Activated CD4-positive, alpha-beta T cell treated with anti-CD3 and anti-CD28 coated beads for 36 hours (primary cell): ENCODE measurements at regions not wholly inside any gene's neighbourhood (a gene's known extent, or its start where the extent isn't known, plus 50 kb on each side); places are given as distances from the start of the nearest gene placed in this dataset.

ENCODE experiments used
- ATAC-seq: fragments of 200-7000 bp; cut with Tn5 transposase; one replicate; pipeline ENCODE4 v1.10.0; 2021; ENCODE audit warnings: mild to moderate bottlenecking, moderate library complexity
- CTCF ChIA-PET: fragments of 350-600 bp; sonication (Branson Sonifier 250); formaldehyde crosslinking; loops from one replicate; lab custom pipeline; 2021; ENCODE audit warnings: antibody characterized with exemption; lab: Charles Lee
- POLR2A ChIA-PET: fragments of 350-600 bp; sonication (Branson Sonifier 250); formaldehyde crosslinking; loops from one replicate; lab custom pipeline; 2021; ENCODE audit warnings: antibody characterized with exemption, inconsistent platforms; lab: Charles Lee
- DNase-seq: peaks from one replicate; pipeline ENCODE4 v3.0.0-alpha.2; 2020
- H3K27ac Mint-ChIP-seq: one replicate; pipeline ENCODE4 v1.8.0; 2021; ENCODE audit warnings: mixed read lengths
- H3K27me3 Mint-ChIP-seq: one replicate; pipeline ENCODE4 v1.8.0; 2021; ENCODE audit warnings: mixed read lengths
- H3K36me3 Mint-ChIP-seq: one replicate; pipeline ENCODE4 v1.8.0; 2021; ENCODE audit warnings: low read depth, mixed read lengths
- H3K4me1 Mint-ChIP-seq: one replicate; pipeline ENCODE4 v1.8.0; 2021; ENCODE audit warnings: mixed read lengths
- H3K4me3 Mint-ChIP-seq: one replicate; pipeline ENCODE4 v1.8.0; 2021; ENCODE audit warnings: mild to moderate bottlenecking, moderate library complexity, mixed read lengths
- H3K9me3 Mint-ChIP-seq: one replicate; pipeline ENCODE4 v1.8.0; 2021; ENCODE audit warnings: low read depth, mixed read lengths
- intact Hi-C, 2 experiments: fragments of 100-400 bp; cut with DNase I in 1 of 2; cut with micrococcal nuclease in 1 of 2; formaldehyde crosslinking; loops; one replicate each; pipeline versions ENCODE4 v1.14.2 to v1.15.1; 2022 to 2024; cut with DNase I, micrococcal nuclease

DNA sequence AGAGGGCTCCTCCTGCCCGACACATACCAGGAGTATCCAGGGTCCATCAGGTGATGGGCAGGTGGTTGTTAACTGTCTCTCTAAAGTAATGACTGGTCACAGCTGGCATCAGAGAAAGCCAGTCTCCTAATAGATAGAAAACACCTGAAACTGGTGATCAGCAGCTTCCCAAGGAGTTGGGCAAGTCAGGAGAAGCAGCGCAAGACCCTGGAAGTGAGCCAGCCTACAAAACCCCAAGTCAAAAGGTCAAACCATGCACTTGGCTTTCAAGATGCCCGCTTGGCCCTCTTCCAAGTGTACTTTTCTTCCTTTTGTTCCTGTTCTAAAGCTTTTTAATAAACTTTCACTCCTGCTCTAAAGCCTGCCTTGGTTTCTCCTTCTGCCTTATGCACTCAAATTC lies 815.2 kb downstream of the DCDC2C start:
- H3K27me3 Mint-ChIP-seq: no peaks in the 10 kb centered on the region
- ChIA-PET CTCF (interaction anchor here (0.6 kb wide), 1 partner anchor 154 kb away, joined by 3 read pairs; no protein-coding TSS in a partner anchor), POLR2A (no interaction called here)
- no peaks in the 10 kb centered on the region for H3K36me3 Mint-ChIP-seq
- H3K27ac Mint-ChIP-seq: no peak overlapping the region
- intact Hi-C loops: no loop called here
- DNase-seq (no peak), ATAC-seq (no peak)
- peaks cover 1% of the 10 kb centered on the region for H3K9me3 Mint-ChIP-seq
- H3K4me3 Mint-ChIP-seq: no peak overlapping the region
- H3K4me1 Mint-ChIP-seq: no peaks in the 10 kb centered on the region

DNA sequence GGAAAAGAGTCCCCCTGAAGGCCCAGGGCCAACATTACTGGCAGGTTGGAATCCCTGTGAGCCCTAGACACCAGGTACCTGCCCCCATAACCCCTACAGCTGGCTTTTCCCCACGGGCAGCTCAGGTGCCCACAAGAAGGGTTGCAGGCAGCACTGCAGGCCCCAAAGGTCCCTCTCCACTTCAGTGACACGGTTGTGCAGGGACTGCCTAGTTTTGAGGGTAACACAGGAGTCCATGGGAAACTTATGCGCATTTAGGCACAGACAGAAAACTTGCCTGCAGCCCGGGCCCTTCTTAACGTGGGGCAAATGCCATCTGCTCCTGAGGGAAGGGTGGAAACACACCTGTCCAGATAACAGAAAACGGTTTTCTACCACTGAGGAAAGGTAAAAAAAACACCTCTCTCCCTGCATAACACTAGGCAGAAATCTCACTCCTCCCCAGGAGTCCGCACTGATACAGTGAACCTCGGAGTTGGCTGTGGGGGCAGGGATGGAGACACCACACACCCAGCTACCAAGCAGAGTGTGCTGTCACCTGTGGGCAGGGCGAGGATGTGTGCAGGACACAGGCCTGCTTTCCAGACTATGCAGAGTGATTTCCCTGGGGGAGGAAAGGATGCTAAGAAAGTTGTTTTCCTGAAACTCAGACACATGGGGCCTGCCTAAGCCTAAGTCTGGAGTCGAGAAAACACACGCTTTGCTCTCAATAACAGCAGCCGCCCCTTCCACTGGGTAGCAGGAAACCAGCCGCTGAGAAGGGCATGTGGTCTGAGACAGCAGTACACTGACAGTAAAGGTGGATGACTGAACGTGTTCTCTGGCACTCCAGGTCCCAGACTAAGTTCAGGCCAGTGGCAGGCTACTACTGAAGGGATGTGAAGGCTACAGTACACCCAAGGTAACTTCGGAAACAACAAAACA lies 819.4 kb downstream of the DCDC2C start:
- ChIA-PET POLR2A (no interaction called here), CTCF (no interaction called here)
- ATAC-seq: no peak
- Mint-ChIP-seq H3K4me3 (no peak overlapping the region), H3K27me3 (no peaks in the 10 kb centered on the region), H3K27ac (no peak overlapping the region), H3K4me1 (no peaks in the 10 kb centered on the region), H3K9me3 (no peaks in the 10 kb centered on the region), H3K36me3 (no peaks in the 10 kb centered on the region)
- DNase-seq: no peak
- intact Hi-C loops: no loop called here

DNA sequence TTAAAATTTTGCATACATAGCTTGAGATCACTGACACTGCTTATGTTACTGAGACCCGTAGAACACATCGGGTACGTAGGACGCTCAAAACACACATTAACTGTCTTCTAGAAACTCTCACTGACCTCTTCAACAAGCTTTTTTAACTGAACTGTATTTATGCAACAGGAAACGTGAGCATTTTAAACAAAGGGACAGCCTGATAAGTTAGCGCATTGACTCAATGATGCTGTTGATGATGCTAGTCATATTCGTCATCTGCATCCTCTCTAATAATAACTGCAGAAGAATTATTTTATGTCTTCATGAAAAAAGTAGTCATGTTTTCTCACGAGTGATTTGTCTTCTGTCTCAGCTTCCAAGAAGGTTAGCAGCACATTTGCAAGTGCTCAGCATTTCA lies 824.0 kb downstream of the DCDC2C start:
- Mint-ChIP-seq H3K36me3 (no peaks in the 10 kb centered on the region), H3K4me1 (no peaks in the 10 kb centered on the region), H3K27me3 (no peaks in the 10 kb centered on the region), H3K27ac (no peak overlapping the region), H3K9me3 (peaks cover 3% of the 10 kb centered on the region), H3K4me3 (no peak overlapping the region)
- DNase-seq (no peak), ATAC-seq (no peak)
- intact Hi-C loops: no loop called here
- POLR2A ChIA-PET: no interaction called here
- CTCF ChIA-PET: no interaction called here

DNA sequence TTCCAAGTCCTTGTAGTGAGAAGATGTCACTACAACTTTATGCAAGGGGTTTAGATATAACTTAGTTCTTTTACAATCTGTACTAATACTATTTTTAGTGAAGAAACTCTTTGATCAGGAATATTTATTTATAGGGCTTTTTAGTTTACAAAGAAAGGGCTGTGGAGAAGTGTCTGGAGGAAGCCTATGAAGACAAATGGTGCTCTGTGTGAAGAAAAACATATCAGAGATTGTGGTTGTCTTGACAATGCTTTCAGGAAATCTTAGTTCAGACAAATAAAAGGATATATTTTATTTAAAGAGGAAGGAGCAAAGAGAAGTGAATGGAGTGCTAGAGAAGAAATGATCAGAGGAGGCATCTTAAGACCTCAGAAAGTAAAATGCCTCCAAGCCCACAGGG lies 824.9 kb downstream of the DCDC2C start:
- DNase-seq (no peak), ATAC-seq (no peak)
- Mint-ChIP-seq H3K9me3 (peaks cover 3% of the 10 kb centered on the region), H3K27ac (no peak overlapping the region), H3K4me1 (no peaks in the 10 kb centered on the region), H3K36me3 (no peaks in the 10 kb centered on the region), H3K27me3 (no peaks in the 10 kb centered on the region), H3K4me3 (no peak overlapping the region)
- POLR2A ChIA-PET: no interaction called here
- CTCF ChIA-PET: no interaction called here
- intact Hi-C loops: no loop called here

DNA sequence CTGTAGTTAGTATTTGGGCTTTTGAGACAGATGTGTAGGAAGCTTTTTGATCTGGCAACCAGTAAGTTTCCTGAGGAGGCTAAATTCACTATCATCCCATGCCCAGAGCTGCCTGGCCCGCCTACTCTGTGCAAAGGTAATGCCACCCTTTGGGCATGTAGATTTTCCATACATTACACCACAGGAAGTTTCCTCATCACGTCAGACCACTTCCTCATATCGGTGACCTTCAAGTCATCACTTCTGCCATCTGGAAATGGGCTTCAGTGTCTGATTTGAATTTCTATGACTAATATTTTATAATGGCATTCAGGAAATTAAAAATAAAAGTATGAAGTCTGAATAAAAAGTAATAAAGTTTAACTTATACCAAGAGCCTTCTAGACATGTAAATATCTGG lies 825.4 kb downstream of the DCDC2C start:
- H3K27me3 Mint-ChIP-seq: no peaks in the 10 kb centered on the region
- DNase-seq (no peak), ATAC-seq (no peak)
- intact Hi-C loops: no loop called here
- H3K36me3 Mint-ChIP-seq: no peaks in the 10 kb centered on the region
- H3K4me3 Mint-ChIP-seq: no peak overlapping the region
- ChIA-PET CTCF (no interaction called here), POLR2A (no interaction called here)
- H3K4me1 Mint-ChIP-seq: no peaks in the 10 kb centered on the region
- peaks cover 3% of the 10 kb centered on the region for H3K9me3 Mint-ChIP-seq
- H3K27ac Mint-ChIP-seq: no peak overlapping the region

DNA sequence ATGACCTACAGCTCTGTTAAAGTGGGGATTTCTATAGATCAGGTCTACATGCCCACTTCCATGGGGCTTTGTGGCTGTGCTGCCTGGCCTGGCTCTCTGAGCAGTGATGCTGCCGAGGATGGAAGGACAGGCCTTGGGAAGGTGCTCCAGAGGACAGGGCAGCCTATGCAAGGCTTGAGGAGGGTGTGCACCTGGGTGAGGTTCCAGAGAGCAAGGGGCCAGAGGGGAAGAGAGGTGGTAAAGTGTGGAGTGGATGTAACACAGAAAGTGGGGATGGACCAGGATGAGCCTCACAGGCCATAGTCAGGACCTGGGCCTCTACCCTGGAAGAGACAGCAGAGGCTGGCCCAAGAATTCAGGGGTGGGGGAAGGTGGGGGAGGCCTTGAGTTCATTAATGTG lies 826.4 kb downstream of the DCDC2C start:
- intact Hi-C loops: no loop called here
- no peak for DNase-seq
- no peak for ATAC-seq
- POLR2A ChIA-PET: no interaction called here
- H3K9me3 Mint-ChIP-seq: peaks cover 5% of the 10 kb centered on the region
- no peak overlapping the region for H3K27ac Mint-ChIP-seq
- no peak overlapping the region for H3K4me3 Mint-ChIP-seq
- H3K36me3 Mint-ChIP-seq: no peaks in the 10 kb centered on the region
- no peaks in the 10 kb centered on the region for H3K27me3 Mint-ChIP-seq
- CTCF ChIA-PET: no interaction called here
- no peaks in the 10 kb centered on the region for H3K4me1 Mint-ChIP-seq

DNA sequence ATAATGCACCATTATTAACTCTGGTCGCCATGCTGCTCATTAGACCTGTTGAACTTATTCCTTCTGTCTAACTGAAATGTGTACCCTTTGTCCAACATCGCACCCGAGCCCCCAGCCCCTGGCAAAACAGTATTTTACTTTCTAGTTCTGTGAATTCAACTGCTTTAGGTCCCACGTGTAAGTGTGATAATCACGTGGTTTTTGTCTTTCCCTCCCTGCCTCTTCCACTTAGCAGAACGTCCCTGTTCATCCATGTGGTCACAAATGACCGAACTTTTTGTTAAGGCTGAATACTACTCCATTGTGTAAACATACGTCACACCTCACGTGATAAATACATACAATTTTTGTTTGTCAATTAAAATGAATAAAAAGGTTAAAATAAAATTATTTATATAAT lies 826.9 kb downstream of the DCDC2C start:
- POLR2A ChIA-PET: no interaction called here
- DNase-seq: no peak

DNA sequence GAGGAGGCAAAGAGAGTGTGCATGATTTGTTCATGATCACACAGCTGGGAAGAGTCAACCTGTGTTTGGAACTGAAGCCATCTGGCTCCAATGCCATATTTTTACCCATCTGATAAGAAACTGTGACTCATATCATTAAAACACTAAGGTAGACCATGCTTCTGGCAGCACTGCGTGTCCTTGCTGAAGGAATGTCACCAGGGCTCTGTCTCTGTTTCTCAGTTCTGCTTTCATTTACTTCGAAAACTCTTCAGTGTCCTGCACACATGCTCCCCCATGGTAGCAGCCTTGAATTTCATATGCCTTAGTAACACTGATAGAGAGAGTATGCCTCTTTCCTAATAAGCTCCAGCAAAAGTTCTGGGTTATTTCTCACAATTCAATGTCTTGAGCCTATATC lies 830.4 kb downstream of the DCDC2C start:
- ChIA-PET POLR2A (no interaction called here), CTCF (no interaction called here)
- intact Hi-C loops: no loop called here
- ATAC-seq (no peak), DNase-seq (no peak)
- peaks cover 5% of the 10 kb centered on the region for H3K9me3 Mint-ChIP-seq
- no peaks in the 10 kb centered on the region for H3K36me3 Mint-ChIP-seq
- no peaks in the 10 kb centered on the region for H3K4me1 Mint-ChIP-seq
- no peak overlapping the region for H3K4me3 Mint-ChIP-seq
- no peak overlapping the region for H3K27ac Mint-ChIP-seq
- H3K27me3 Mint-ChIP-seq: no peaks in the 10 kb centered on the region

More for the DNA sequence above, 826.9 kb downstream of the DCDC2C start:
- Mint-ChIP-seq H3K27ac (no peak overlapping the region), H3K4me3 (no peak overlapping the region), H3K9me3 (peaks cover 5% of the 10 kb centered on the region), H3K4me1 (no peaks in the 10 kb centered on the region), H3K36me3 (no peaks in the 10 kb centered on the region), H3K27me3 (no peaks in the 10 kb centered on the region)
- ATAC-seq: no peak
- CTCF ChIA-PET: no interaction called here
- intact Hi-C loops: no loop called here

DNA sequence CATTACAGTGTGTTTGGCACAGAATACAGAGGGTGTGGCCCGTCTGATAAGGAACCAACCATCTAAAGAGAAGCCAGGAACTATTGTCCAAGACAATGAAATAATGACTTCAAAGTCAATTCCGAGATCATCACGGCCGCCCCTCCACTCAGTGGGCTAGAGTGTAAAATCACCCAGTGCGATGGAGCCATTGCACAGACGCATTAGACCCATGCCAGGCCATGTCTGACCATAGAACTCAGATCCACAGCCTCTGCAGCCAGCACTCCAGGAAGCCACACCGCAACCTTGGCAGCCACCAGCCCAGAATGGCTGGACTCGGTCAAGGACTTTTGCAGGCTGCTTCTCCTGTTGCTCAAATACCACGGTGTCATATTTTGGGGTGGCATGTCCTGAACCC lies 835.7 kb downstream of the DCDC2C start:
- Mint-ChIP-seq H3K36me3 (no peaks in the 10 kb centered on the region), H3K4me3 (no peak overlapping the region), H3K4me1 (no peaks in the 10 kb centered on the region), H3K27ac (no peak overlapping the region), H3K27me3 (no peaks in the 10 kb centered on the region), H3K9me3 (peaks cover 2% of the 10 kb centered on the region)
- intact Hi-C loops: no loop called here
- CTCF ChIA-PET: no interaction called here
- no peak for ATAC-seq
- POLR2A ChIA-PET: no interaction called here
- no peak for DNase-seq

DNA sequence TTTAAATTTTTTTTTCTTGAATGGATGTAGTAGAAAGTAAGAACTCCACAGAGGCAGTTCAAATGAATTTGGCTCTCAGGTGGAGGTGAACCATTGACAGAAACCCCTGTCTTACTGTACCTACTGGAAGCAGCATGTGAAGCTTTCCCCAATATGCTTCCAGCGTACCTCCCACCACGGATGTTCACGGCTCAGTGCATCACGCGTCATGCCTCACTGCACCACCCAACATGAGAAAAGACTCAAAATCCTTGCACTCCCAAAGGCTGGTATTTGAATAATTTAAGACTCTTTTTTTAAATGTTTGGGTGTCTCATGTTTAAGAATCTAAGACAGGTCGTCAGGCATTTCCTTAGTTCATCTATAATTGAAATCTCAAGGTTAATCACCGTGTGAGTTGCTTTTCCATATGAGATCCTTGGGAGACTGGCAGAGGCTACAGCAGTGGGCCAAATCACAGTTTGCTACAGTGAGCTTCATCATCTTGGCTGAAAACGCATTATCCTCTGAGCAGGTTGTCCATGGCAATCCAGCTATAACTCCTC lies 846.4 kb downstream of the DCDC2C start:
- POLR2A ChIA-PET: no interaction called here
- H3K27me3 Mint-ChIP-seq: no peaks in the 10 kb centered on the region
- no peak for DNase-seq
- no peak overlapping the region for H3K4me3 Mint-ChIP-seq
- H3K36me3 Mint-ChIP-seq: no peaks in the 10 kb centered on the region
- no peak overlapping the region for H3K27ac Mint-ChIP-seq
- ATAC-seq: no peak
- no peaks in the 10 kb centered on the region for H3K4me1 Mint-ChIP-seq
- intact Hi-C loops: no loop called here
- CTCF ChIA-PET: no interaction called here
- peaks cover 1% of the 10 kb centered on the region for H3K9me3 Mint-ChIP-seq

DNA sequence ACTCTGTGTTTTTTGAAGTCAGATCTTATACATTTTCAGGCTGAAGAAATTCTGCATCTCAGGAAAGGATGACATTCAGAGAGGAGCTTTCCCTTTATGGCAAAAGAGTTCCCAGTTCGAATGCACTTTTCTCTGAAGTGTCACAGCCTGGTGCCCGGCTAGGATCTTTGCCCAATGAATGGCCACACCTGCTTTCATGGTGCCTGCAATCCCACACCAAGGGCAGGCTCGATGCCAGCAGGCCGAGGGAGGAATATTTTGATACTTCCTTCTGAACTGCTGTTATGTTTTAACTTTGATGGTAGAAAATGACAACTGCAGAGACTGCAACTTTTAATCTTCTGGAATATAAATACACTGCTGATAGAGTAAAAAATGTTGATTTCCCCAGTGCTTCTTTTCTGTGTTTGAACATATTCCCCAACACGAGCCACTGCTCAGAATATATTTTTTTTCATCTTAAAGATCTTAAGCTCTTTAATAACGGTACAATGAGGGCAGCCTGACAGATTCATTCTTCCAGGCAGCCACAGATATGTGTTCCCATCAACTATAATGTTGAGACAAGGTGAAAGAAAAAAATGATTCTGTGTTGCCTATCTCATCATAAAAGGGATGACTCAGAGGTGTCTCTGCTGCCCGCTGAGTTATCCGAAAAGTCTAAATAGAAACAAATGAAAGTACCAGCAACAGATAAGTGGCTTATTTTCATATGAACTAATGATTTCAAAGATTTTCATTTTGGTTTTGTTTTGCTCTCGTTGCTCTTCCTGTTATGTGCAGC lies 848.5 kb downstream of the DCDC2C start:
- POLR2A ChIA-PET: no interaction called here
- CTCF ChIA-PET: no interaction called here
- Mint-ChIP-seq H3K4me3 (no peak overlapping the region), H3K27ac (no peak overlapping the region), H3K9me3 (peaks cover 1% of the 10 kb centered on the region), H3K36me3 (no peaks in the 10 kb centered on the region), H3K27me3 (no peaks in the 10 kb centered on the region), H3K4me1 (no peaks in the 10 kb centered on the region)
- no peak for DNase-seq
- intact Hi-C loops: no loop called here
- ATAC-seq: no peak

DNA sequence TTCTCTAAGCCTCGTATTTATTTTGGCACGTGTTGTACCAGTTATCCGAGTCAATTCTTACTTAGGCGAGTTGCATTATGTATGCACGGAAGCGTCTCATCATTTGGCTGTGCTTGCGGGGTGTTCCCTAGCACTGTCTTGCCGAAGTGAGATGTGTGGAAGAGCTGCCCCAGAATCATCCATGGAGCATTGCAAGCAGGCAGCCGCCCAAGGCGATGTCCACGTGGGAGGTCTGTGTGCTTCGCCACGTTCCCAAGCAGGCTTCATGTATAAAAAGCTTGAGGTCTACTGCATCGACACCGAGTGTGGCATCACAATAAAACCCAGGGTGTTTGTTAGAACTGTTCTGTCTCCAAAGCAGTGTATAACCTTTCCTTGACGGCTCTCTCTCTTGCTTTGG lies 849.9 kb downstream of the DCDC2C start:
- intact Hi-C loops: no loop called here
- no peak for ATAC-seq
- DNase-seq: no peak
- no peaks in the 10 kb centered on the region for H3K4me1 Mint-ChIP-seq
- H3K36me3 Mint-ChIP-seq: no peaks in the 10 kb centered on the region
- no peak overlapping the region for H3K4me3 Mint-ChIP-seq
- POLR2A ChIA-PET: no interaction called here
- H3K27ac Mint-ChIP-seq: no peak overlapping the region
- no peaks in the 10 kb centered on the region for H3K27me3 Mint-ChIP-seq
- CTCF ChIA-PET: no interaction called here
- H3K9me3 Mint-ChIP-seq: peaks cover 1% of the 10 kb centered on the region
